OCI-LY7 (cell line): ENCODE measurements at regions not wholly inside any gene's neighbourhood (a gene's known extent, or its start where the extent isn't known, plus 50 kb on each side); places are given as distances from the start of the nearest gene placed in this dataset.

Experiments
- BruUV-seq: library from RNA; stranded (reverse); fragments of 400-500 nt; replicated peaks from 2 replicates; lab custom pipeline; 2021; lab: Mats Ljungman, UMichigan
- CTCF ChIA-PET: fragments of 300-600 bp; sonication (Branson Sonifier 250); formaldehyde crosslinking; loops from one replicate; lab custom pipeline; 2022; ENCODE audit warnings: antibody characterized with exemption; ENCODE audit not compliant: unreplicated experiment; lab: Charles Lee
- POLR2A ChIA-PET: fragments of 300-600 bp; sonication (Branson Sonifier 250); formaldehyde crosslinking; loops from one replicate; lab custom pipeline; 2022; ENCODE audit warnings: antibody characterized with exemption; lab: Charles Lee
- DNase-seq: peaks from one replicate; pipeline ENCODE4 v3.0.0-alpha.2; 2015; ENCODE audit warnings: low spot score
- H2AFZ ChIP-seq: fragments of 200-600 bp; sonication (generic), shearing (Covaris generic); 2 replicates; pipeline ENCODE4 v1.6.1; 2014; ENCODE audit warnings: mild to moderate bottlenecking, antibody characterized with exemption, low read length, moderate library complexity
- H3K27ac ChIP-seq: fragments of 200-600 bp; sonication (generic); 2 replicates; pipeline ENCODE4 v1.5.1; 2014; ENCODE audit warnings: mixed run types, low read depth, mild to moderate bottlenecking, moderate library complexity, low read length, inconsistent platforms; ENCODE audit not compliant: poor library complexity, severe bottlenecking
- H3K36me3 ChIP-seq: fragments of 200-600 bp; sonication (generic); 2 replicates; pipeline ENCODE4 v1.6.1; 2014; ENCODE audit warnings: mild to moderate bottlenecking, antibody characterized with exemption, low read length, moderate library complexity, mixed read lengths; ENCODE audit not compliant: insufficient read depth
- H3K4me1 ChIP-seq: fragments of 200-600 bp; sonication (generic); 2 replicates; pipeline ENCODE4 v1.5.1; 2014; ENCODE audit warnings: mild to moderate bottlenecking, low read length; ENCODE audit not compliant: insufficient read depth, poor library complexity, severe bottlenecking
- H3K4me2 ChIP-seq: fragments of 200-600 bp; sonication (generic); 2 replicates; pipeline ENCODE4 v1.6.1; 2014; ENCODE audit warnings: mild to moderate bottlenecking, low read length
- H3K4me3 ChIP-seq: fragments of 200-600 bp; sonication (generic); 2 replicates; pipeline ENCODE4 v1.5.1; 2014; ENCODE audit warnings: mild to moderate bottlenecking, low read depth, low read length; ENCODE audit not compliant: poor library complexity, severe bottlenecking
- H3K79me2 ChIP-seq: fragments of 200-600 bp; sonication (generic); 2 replicates; pipeline ENCODE4 v1.6.1; 2016; ENCODE audit warnings: low read depth, mild to moderate bottlenecking, low read length, moderate library complexity, mixed read lengths; ENCODE audit not compliant: insufficient read depth
- H3K9me2 ChIP-seq: fragments of 200-600 bp; sonication (generic); 2 replicates; pipeline ENCODE4 v1.6.1; 2016; ENCODE audit warnings: mild to moderate bottlenecking, low read length, mixed read lengths; ENCODE audit not compliant: insufficient read depth
- H3K9me3 ChIP-seq: fragments of 200-600 bp; sonication (generic); 2 replicates; pipeline ENCODE4 v1.6.1; 2014; ENCODE audit warnings: mild to moderate bottlenecking, mixed run types, low read length, mixed read lengths
- H4K20me1 ChIP-seq: fragments of 200-600 bp; sonication (generic); 2 replicates; pipeline ENCODE4 v1.6.1; 2014; ENCODE audit warnings: mild to moderate bottlenecking, antibody characterized with exemption, low read length, moderate library complexity, mixed read lengths; ENCODE audit not compliant: insufficient read depth
- EZH2phosphoT487 ChIP-seq: fragments of 200-600 bp; sonication (generic); IDR thresholded peaks from 2 replicates; pipeline ENCODE4 v1.6.1; 2018; ENCODE audit warnings: low read depth, borderline replicate concordance, mild to moderate bottlenecking, mixed run types, antibody characterized with exemption, low read length, moderate library complexity, mixed read lengths
- intact Hi-C: fragments of 100-400 bp; cut with micrococcal nuclease; formaldehyde crosslinking; loops from one replicate; pipeline ENCODE4 v1.10.0; 2022; ENCODE audit not compliant: unreplicated experiment
- TF ChIP-seq, protein P1 (sequence below): fragments of 200-600 bp; sonication (generic); conservative IDR thresholded peaks from 2 replicates; pipeline ENCODE4 v1.5.1; 2014; ENCODE audit warnings: mild to moderate bottlenecking, antibody characterized with exemption, low read length, moderate library complexity, mixed read lengths

DNA sequence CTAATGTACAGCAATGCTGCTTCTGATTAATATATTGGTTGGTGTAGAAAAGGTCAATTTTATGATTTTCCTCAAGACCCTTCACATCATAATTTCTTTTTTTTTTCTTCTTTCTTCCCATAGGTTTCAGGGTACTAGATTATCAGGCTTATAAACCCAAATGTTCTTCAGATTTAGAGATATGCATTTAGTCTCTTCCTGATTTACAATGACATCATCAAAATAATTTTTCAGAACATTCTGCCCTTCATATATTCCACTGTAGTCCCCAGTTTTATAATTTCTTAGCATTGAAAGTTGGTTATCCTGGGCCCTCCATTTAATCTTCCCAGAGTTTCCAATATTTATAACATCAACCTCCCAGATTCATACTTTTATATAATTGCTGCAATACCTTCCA is 226.7 kb upstream of the LRFN5 start:
- Histone ChIP-seq H3K27ac (no peak overlapping the region), H2AFZ (no peak overlapping the region), H3K79me2 (no peaks in the 10 kb centered on the region), H3K9me2 (no peaks in the 10 kb centered on the region), H3K36me3 (no peaks in the 10 kb centered on the region), H4K20me1 (no peaks in the 10 kb centered on the region), H3K4me3 (no peak overlapping the region), H3K9me3 (no peaks in the 10 kb centered on the region), H3K4me2 (no peak overlapping the region), H3K4me1 (no peaks in the 10 kb centered on the region)
- TF ChIP-seq, protein P1, sequence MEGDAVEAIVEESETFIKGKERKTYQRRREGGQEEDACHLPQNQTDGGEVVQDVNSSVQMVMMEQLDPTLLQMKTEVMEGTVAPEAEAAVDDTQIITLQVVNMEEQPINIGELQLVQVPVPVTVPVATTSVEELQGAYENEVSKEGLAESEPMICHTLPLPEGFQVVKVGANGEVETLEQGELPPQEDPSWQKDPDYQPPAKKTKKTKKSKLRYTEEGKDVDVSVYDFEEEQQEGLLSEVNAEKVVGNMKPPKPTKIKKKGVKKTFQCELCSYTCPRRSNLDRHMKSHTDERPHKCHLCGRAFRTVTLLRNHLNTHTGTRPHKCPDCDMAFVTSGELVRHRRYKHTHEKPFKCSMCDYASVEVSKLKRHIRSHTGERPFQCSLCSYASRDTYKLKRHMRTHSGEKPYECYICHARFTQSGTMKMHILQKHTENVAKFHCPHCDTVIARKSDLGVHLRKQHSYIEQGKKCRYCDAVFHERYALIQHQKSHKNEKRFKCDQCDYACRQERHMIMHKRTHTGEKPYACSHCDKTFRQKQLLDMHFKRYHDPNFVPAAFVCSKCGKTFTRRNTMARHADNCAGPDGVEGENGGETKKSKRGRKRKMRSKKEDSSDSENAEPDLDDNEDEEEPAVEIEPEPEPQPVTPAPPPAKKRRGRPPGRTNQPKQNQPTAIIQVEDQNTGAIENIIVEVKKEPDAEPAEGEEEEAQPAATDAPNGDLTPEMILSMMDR, result no peak
- TF ChIP-seq EZH2phosphoT487, result no peak
- ChIA-PET POLR2A (no interaction called here), CTCF (no interaction called here)
- intact Hi-C loops, result no loop called here
- no peak for DNase-seq
- BruUV-seq, result no TSS peak

DNA sequence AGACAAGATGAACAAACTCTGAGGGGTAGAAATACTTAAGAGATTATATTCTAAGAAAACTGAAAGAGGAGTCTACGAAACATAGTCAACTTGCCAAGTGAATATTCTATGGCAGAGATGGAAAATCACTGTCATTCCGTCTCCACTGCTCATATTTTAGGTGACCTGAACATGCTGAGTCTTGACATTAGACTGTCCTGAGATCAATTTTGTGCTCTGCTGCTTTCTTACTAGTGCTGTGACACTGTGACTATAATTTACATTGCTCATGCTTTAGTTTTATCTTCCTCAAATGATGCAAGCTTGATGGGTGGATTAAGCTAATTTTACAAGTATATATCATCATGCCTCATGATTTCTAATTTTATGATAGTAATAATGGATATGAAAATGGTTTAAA is 228.2 kb upstream of the LRFN5 start:
- no peak overlapping the region for H2AFZ ChIP-seq
- H3K4me3 ChIP-seq, result no peak overlapping the region
- H3K4me1 ChIP-seq, result no peaks in the 10 kb centered on the region
- TF ChIP-seq, protein P1, result no peak
- no peak for TF ChIP-seq EZH2phosphoT487
- no peaks in the 10 kb centered on the region for H4K20me1 ChIP-seq
- no peaks in the 10 kb centered on the region for H3K9me2 ChIP-seq
- H3K27ac ChIP-seq, result no peak overlapping the region
- H3K79me2 ChIP-seq, result no peaks in the 10 kb centered on the region
- DNase-seq, result no peak
- POLR2A ChIA-PET, result no interaction called here
- no peaks in the 10 kb centered on the region for H3K36me3 ChIP-seq
- intact Hi-C loops, result no loop called here
- no peaks in the 10 kb centered on the region for H3K9me3 ChIP-seq
- no peak overlapping the region for H3K4me2 ChIP-seq
- BruUV-seq, result no TSS peak
- CTCF ChIA-PET, result no interaction called here

DNA sequence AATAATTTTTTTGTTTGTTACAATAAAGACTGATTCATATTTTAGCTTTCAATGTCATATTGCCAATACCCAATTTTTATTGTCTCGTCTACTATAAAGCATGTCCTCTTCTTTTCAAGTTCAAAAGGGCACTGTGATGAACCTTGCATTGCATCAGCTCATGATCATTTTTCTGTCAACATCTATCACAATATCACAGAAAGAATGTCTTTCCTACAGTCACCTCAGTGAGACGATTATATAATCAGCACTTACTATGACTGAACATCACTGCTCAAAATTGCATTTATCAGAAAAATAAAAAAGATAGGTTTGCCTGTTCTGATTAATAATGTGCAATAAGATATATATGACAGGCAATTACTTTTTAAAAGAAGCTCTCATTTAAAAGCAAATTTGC is 228.7 kb upstream of the LRFN5 start:
- Histone ChIP-seq H3K9me2 (no peaks in the 10 kb centered on the region), H3K4me2 (no peak overlapping the region), H2AFZ (no peak overlapping the region), H3K9me3 (no peaks in the 10 kb centered on the region), H3K79me2 (no peaks in the 10 kb centered on the region), H3K27ac (no peak overlapping the region), H4K20me1 (no peaks in the 10 kb centered on the region), H3K4me1 (no peaks in the 10 kb centered on the region), H3K4me3 (no peak overlapping the region), H3K36me3 (no peaks in the 10 kb centered on the region)
- no peak for DNase-seq
- no TSS peak for BruUV-seq
- ChIA-PET POLR2A (interaction anchor here (1.1 to 1.2 kb wide), 2 partner anchors 16 to 18 kb away, joined by 3 read pairs; no protein-coding TSS in a partner anchor), CTCF (no interaction called here)
- intact Hi-C loops, result no loop called here
- TF ChIP-seq, protein P1, result no peak
- no peak for TF ChIP-seq EZH2phosphoT487
